B cell (primary cell): ENCODE measurements at regions not wholly inside any gene's neighbourhood (a gene's known extent, or its start where the extent isn't known, plus 50 kb on each side); places are given as distances from the start of the nearest gene placed in this dataset.

Experiments
- ATAC-seq: fragments of 200-7000 bp; cut with Tn5 transposase; one replicate; pipeline ENCODE4 v1.10.0; 2021; ENCODE audit warnings: low read depth, mild to moderate bottlenecking, moderate number of reproducible peaks, moderate library complexity
- CTCF ChIA-PET: fragments of 350-600 bp; sonication (Branson Sonifier 250); formaldehyde crosslinking; loops from one replicate; lab custom pipeline; 2021; ENCODE audit warnings: antibody characterized with exemption, inconsistent platforms; lab: Charles Lee
- POLR2A ChIA-PET: fragments of 350-600 bp; sonication (Branson Sonifier 250); formaldehyde crosslinking; loops from one replicate; lab custom pipeline; 2021; ENCODE audit warnings: antibody characterized with exemption; lab: Charles Lee
- DNase-seq: peaks from one replicate; pipeline ENCODE4 v3.0.0; 2013
- H2AFZ ChIP-seq: 2 replicates; pipeline ENCODE4 v1.6.1; 2012; ENCODE audit warnings: mild to moderate bottlenecking, low read depth, low read length; ENCODE audit not compliant: insufficient read depth, poor library complexity, severe bottlenecking
- H3K27ac ChIP-seq, 2 donors: 1 replicate in 1 of 2; 2 replicates in 1 of 2; pipeline ENCODE4 v1.5.1; 2012 to 2013; ENCODE audit warnings: low read length in 2 of 2, mild to moderate bottlenecking in 2 of 2, moderate library complexity in 1 of 2
- H3K27me3 ChIP-seq, 4 experiments: fragments of 200-600 bp in 1 of 4; sonication (generic) in 1 of 4; replicated peaks in 1 of 4; 1 replicate in 2 of 4; 2 replicates in 2 of 4; pipeline versions ENCODE4 v1.6.1 to v1.7.0; 2013 to 2016; ENCODE audit warnings: low read length in 3 of 4, mild to moderate bottlenecking in 2 of 4, mixed read lengths in 1 of 4, moderate library complexity in 1 of 4; ENCODE audit not compliant: insufficient read depth in 4 of 4, control insufficient read depth in 3 of 4; ENCODE audit errors: control extremely low read depth in 1 of 4
- H3K36me3 ChIP-seq, 2 experiments: replicated peaks in 1 of 2; 1 replicate in 1 of 2; 2 replicates in 1 of 2; pipeline versions ENCODE4 v1.6.1 to v1.7.1; 2013; ENCODE audit warnings: low read length in 1 of 2; ENCODE audit not compliant: insufficient read depth in 2 of 2, control insufficient read depth in 1 of 2; ENCODE audit errors: control extremely low read depth in 1 of 2, extremely low read depth in 1 of 2
- H3K4me1 ChIP-seq, 2 donors: fragments of 200-600 bp in 1 of 2; sonication (generic) in 1 of 2; 1 replicate in 1 of 2; 2 replicates in 1 of 2; pipeline versions ENCODE4 v1.5.1 to v1.6.1; 2013 to 2017; ENCODE audit warnings: low read length in 2 of 2; ENCODE audit not compliant: control insufficient read depth in 2 of 2, insufficient read depth in 2 of 2
- H3K4me2 ChIP-seq: replicated peaks from 2 replicates; pipeline ENCODE3; 2012; ENCODE audit warnings: mild to moderate bottlenecking, low read depth, low read length; ENCODE audit not compliant: poor library complexity, severe bottlenecking
- H3K4me3 ChIP-seq, 5 experiments: fragments of 200-600 bp in 1 of 5; sonication (generic) in 1 of 5; 1 replicate in 3 of 5; 2 replicates in 2 of 5; pipeline versions ENCODE4 v1.5.1 to v1.7.0; 2011 to 2016; ENCODE audit warnings: low read length in 4 of 5, mild to moderate bottlenecking in 4 of 5, low read depth in 2 of 5, control low read depth in 1 of 5, moderate library complexity in 1 of 5; ENCODE audit not compliant: insufficient read depth in 1 of 5; ENCODE audit errors: control extremely low read depth in 1 of 5, extremely low read depth in 1 of 5
- H3K79me2 ChIP-seq: fragments of 200-600 bp; sonication (generic); one replicate; pipeline ENCODE4 v1.6.0; 2016; ENCODE audit warnings: low read length; ENCODE audit not compliant: control insufficient read depth, insufficient read depth
- H3K9ac ChIP-seq: fragments of 200-600 bp; sonication (generic); 2 replicates; pipeline ENCODE4 v1.6.1; 2017; ENCODE audit warnings: mild to moderate bottlenecking, low read length, moderate library complexity
- H3K9me3 ChIP-seq, 3 donors: one replicate each; pipeline versions ENCODE4 v1.6.1 to v1.7.1; 2013; ENCODE audit warnings: low read length in 2 of 3; ENCODE audit not compliant: control insufficient read depth in 2 of 3, insufficient read depth in 1 of 3; ENCODE audit errors: control extremely low read depth in 1 of 3
- H4K20me1 ChIP-seq: 2 replicates; pipeline ENCODE4 v1.6.0; 2012; ENCODE audit warnings: mild to moderate bottlenecking, low read length; ENCODE audit not compliant: insufficient read depth, control insufficient read depth, poor library complexity, severe bottlenecking
- H3K27ac Mint-ChIP-seq: one replicate; pipeline ENCODE4 v1.8.0; 2021; ENCODE audit warnings: mixed read lengths
- H3K27me3 Mint-ChIP-seq: one replicate; pipeline ENCODE4 v1.8.0; 2021; ENCODE audit warnings: mixed read lengths
- H3K4me1 Mint-ChIP-seq: one replicate; pipeline ENCODE4 v1.8.0; 2021; ENCODE audit warnings: mixed read lengths
- H3K4me3 Mint-ChIP-seq: one replicate; pipeline ENCODE4 v1.8.0; 2021; ENCODE audit warnings: mixed read lengths
- H3K9me3 Mint-ChIP-seq: one replicate; pipeline ENCODE4 v1.8.0; 2022; ENCODE audit warnings: mixed read lengths; ENCODE audit not compliant: insufficient read depth
- CTCF ChIP-seq: fragments of 200-600 bp; IDR thresholded peaks from one replicate; pipeline ENCODE4 v1.8.0; 2022; ENCODE audit warnings: antibody characterized with exemption, mild to moderate bottlenecking
- EZH2 ChIP-seq: IDR thresholded peaks from 2 replicates; pipeline ENCODE4 v1.6.1; 2012; ENCODE audit warnings: borderline replicate concordance, low read depth, mild to moderate bottlenecking, moderate library complexity, low read length; ENCODE audit not compliant: insufficient read depth, poor library complexity, severe bottlenecking
- WGBS: methylation state at CpG from one replicate; pipeline ENCODE4 v1.1.5; 2013; ENCODE audit warnings: missing lambda C conversion rate; ENCODE audit not compliant: insufficient coverage; 5-methylcytosine and 5-hydroxymethylcytosine counted together
- intact Hi-C: fragments of 100-400 bp; cut with micrococcal nuclease; formaldehyde crosslinking; loops from one replicate; pipeline ENCODE4 v1.10.0; 2022

DNA sequence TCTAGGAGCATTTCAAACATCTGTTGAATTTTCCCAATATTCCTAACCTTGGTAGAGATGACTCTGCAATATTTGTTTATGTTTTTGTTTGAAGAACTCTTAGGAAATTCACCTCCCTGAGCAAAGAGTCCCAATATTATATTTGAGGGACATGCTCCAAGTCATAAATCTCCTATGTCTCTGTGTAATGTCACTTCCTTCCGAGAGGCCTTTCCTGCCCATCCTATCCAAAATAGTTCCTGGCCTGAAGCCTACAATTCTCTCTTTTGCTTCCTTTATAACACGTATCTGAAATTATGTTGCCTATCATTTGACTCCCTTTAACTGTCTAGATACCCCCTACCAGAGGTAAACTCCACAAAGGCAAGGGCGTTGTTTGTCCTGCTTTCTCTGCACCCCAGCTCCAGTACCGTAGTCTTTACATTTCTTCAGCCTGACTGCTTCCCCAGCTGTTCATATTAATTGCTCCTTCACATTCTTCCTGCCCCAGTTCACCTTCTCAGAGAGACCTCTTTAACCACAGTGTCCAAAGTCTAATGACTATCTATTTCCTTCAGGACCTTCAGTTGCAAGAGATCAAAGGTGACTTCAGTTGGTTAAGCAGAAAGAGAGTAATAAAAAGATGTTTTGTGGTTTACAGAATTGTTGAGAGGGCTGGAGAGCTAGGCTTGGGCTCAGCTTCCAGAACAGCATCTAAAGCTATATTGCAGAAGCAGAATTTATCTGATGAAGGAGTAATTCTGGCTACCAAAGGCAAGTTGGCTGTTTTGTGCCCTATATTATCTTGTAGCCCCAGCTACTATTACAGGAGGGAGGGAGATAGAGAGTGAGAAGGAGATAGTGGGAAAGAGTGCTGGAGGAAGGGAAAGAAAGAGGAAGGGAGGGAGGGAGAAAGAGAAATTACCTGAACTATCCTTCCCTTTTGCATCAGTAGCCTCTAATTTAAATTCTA is 109.3 kb upstream of the TMEM161B start:
- 23% methylated on average over 4 of the region's 4 CpGs for WGBS
- no peak overlapping the region for H3K4me3 Mint-ChIP-seq
- Histone ChIP-seq H3K4me3 (no peak overlapping the region), H4K20me1 (no peaks in the 10 kb centered on the region), H3K27ac (no peak overlapping the region), H3K4me2 (no peak overlapping the region), H3K4me1 (no peaks in the 10 kb centered on the region), H3K9ac (no peak overlapping the region), H3K79me2 (no peaks in the 10 kb centered on the region), H3K27me3 (no peaks in the 10 kb centered on the region), H3K36me3 (no peaks in the 10 kb centered on the region), H3K9me3 (no peaks in the 10 kb centered on the region), H2AFZ (no peak overlapping the region)
- DNase-seq (no peak), ATAC-seq (no peak)
- no peaks in the 10 kb centered on the region for H3K9me3 Mint-ChIP-seq
- CTCF ChIA-PET = no interaction called here
- intact Hi-C loops = no loop called here
- H3K27me3 Mint-ChIP-seq = peaks cover 3% of the 10 kb centered on the region
- no peak overlapping the region for H3K27ac Mint-ChIP-seq
- POLR2A ChIA-PET = no interaction called here
- no peaks in the 10 kb centered on the region for H3K4me1 Mint-ChIP-seq
- TF ChIP-seq CTCF (no peak), EZH2 (no peak)

DNA sequence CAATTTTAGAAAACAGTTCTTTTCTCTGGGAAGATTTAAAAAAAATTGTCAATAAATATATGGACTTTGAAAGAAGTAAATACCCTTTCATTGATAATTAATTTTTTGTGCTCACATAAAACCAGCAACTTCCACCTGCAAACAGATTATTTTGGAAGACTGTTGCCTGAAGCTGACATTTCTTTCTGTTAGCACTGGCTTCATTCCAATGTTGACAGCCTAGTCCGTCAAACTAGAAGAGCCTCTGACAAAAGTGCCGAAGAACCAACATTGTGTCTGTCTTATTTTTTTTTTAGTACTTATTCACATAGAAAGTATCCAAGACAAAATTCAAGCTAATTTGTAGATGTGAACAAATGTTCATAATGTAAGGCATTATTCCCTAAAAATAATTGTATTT is 108.6 kb upstream of the TMEM161B start:
- H2AFZ ChIP-seq = no peak overlapping the region
- no peaks in the 10 kb centered on the region for H4K20me1 ChIP-seq
- CTCF ChIA-PET = no interaction called here
- H3K27me3 ChIP-seq = no peaks in the 10 kb centered on the region
- Mint-ChIP-seq H3K4me3 (no peak overlapping the region), H3K4me1 (no peaks in the 10 kb centered on the region), H3K9me3 (no peaks in the 10 kb centered on the region), H3K27ac (no peak overlapping the region), H3K27me3 (peaks cover 3% of the 10 kb centered on the region)
- no peaks in the 10 kb centered on the region for H3K4me1 ChIP-seq
- no CpG with 5 or more reads among the region's 2 CpGs for WGBS
- H3K36me3 ChIP-seq = no peaks in the 10 kb centered on the region
- H3K9ac ChIP-seq = no peak overlapping the region
- ATAC-seq (no peak), DNase-seq (no peak)
- H3K27ac ChIP-seq = no peak overlapping the region
- no peaks in the 10 kb centered on the region for H3K9me3 ChIP-seq
- no peaks in the 10 kb centered on the region for H3K79me2 ChIP-seq
- no peak overlapping the region for H3K4me3 ChIP-seq
- H3K4me2 ChIP-seq = no peak overlapping the region
- TF ChIP-seq EZH2 = no peak
- no peak for TF ChIP-seq CTCF
- intact Hi-C loops = no loop called here
- POLR2A ChIA-PET = no interaction called here
